ENCODE measurements at regions not wholly inside any gene's neighbourhood (a gene's known extent, or its start where the extent isn't known, plus 50 kb on each side); places are given as distances from the start of the nearest gene placed in this dataset.

DNA sequence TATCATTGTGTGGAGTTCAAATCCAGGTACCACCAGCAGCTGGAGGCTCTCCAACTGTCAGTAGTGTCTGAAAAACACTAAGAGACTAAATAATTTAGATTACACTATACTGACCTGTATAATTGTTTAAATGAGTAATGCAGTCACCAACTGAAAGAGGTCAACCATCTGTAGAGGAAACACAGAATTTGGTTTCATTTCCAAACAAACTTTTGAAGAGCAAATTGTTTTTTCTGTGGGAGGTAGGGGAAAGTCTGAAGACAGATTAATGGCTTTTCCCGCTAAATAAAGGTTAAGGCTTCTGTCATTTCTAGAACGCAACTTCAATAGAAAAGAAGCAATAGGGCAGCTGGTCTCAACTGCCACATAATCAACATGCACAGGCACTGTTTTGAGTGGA is 462.6 kb downstream of the PRKD1 start:
- DNase-seq (ENCODE audit: low read depth): no peak
- TF ChIP-seq CTCF (IDR thresholded peaks at IDR 0.05; ENCODE audit: low read depth, low read length, missing control alignments): no peak
- in situ Hi-C loops (cut with HindIII; ENCODE audit: low sequenced_read_pairs): no loop called here
- no peak overlapping the region for H3K4me3 ChIP-seq (ENCODE audit: low read depth, low read length)

GRCh38 chr14:29475641-29476040 is 452.0 kb downstream of the PRKD1 start:
- TF ChIP-seq CTCF (IDR thresholded peaks at IDR 0.05; ENCODE audit: low read depth, low read length, missing control alignments): no peak
- no peak for DNase-seq (ENCODE audit: low read depth)
- H3K4me3 ChIP-seq (ENCODE audit: low read depth, low read length): no peak overlapping the region
- in situ Hi-C loops (cut with HindIII; ENCODE audit: low sequenced_read_pairs): no loop called here

DNA sequence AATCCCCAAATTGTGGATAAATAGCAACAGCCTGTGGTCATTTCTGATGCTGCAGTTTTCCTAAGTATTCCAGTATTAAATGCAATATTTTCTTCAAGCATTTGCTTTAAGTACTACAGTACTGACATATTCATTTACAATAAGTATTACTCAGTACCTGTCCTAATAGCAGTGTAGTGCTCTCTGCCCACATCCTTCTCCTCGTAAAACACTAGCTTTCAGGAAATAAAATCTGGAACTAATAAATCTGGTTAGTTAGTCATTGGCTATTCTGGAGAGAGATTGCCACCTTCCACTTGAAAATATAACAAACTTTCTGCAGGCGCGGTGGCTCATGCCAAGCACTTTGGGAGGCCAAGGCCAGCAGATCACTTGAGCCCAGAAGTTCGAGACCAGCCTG is 441.5 kb downstream of the PRKD1 start:
- no peak for DNase-seq (ENCODE audit: low read depth)
- peak; percentile 10 for TF ChIP-seq CTCF (IDR thresholded peaks at IDR 0.05; ENCODE audit: low read depth, low read length, missing control alignments)
- no peak overlapping the region for H3K4me3 ChIP-seq (ENCODE audit: low read depth, low read length)
- in situ Hi-C loops (cut with HindIII; ENCODE audit: low sequenced_read_pairs): no loop called here

GRCh38 chr14:29489911-29490425 is 437.7 kb downstream of the PRKD1 start:
- in situ Hi-C loops (cut with HindIII; ENCODE audit: low sequenced_read_pairs): no loop called here
- no peak for DNase-seq (ENCODE audit: low read depth)
- TF ChIP-seq CTCF (IDR thresholded peaks at IDR 0.05; ENCODE audit: low read depth, low read length, missing control alignments): no peak
- no peak overlapping the region for H3K4me3 ChIP-seq (ENCODE audit: low read depth, low read length)

DNA sequence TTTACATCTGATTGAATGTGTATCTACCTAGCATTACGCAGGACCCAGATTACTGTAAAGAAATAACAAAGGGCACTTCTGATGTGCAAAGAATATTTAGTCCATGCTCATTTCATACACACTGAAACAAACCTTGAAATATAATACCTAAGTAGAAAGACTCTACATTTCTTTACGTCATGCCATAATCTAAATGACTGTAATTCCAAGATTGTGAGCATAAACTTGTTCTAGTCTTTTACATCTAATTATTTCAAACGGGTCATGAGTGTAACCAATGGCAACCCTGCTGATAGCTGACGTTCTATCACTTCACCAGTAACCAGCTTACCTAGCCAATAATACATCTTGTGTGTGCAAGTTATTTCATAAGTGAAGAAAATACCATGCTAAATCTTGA is 433.8 kb downstream of the PRKD1 start:
- in situ Hi-C loops (cut with HindIII; ENCODE audit: low sequenced_read_pairs): no loop called here
- no peak for TF ChIP-seq CTCF (IDR thresholded peaks at IDR 0.05; ENCODE audit: low read depth, low read length, missing control alignments)
- no peak for DNase-seq (ENCODE audit: low read depth)

GRCh38 chr14:29494312-29494711 is 433.3 kb downstream of the PRKD1 start:
- DNase-seq (ENCODE audit: low read depth): no peak
- no peak overlapping the region for H3K4me3 ChIP-seq (ENCODE audit: low read depth, low read length)
- in situ Hi-C loops (cut with HindIII; ENCODE audit: low sequenced_read_pairs): no loop called here
- TF ChIP-seq CTCF (IDR thresholded peaks at IDR 0.05; ENCODE audit: low read depth, low read length, missing control alignments): no peak

More for the DNA sequence above, 433.8 kb downstream of the PRKD1 start:
- H3K4me3 ChIP-seq (ENCODE audit: low read depth, low read length): no peak overlapping the region

DNA sequence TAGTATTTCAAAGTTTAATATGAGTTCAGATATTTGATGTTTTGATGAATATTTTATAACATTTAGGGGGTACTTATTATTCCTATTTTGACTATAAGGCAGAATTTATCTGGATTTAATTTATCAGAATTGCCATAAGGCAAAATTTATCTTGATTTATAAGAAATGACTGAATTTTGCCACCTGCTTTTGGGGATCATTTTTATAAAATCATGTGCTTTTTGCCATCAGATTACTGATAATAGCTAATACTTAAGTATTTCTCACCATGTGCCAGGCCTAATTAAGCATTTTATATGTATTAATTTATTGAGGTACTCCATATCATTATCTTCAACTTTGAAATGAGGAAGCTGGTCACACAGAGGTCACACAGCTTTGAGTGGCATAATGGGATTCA is 423.7 kb downstream of the PRKD1 start:
- no peak for DNase-seq (ENCODE audit: low read depth)
- H3K4me3 ChIP-seq (ENCODE audit: low read depth, low read length): no peak overlapping the region
- TF ChIP-seq CTCF (IDR thresholded peaks at IDR 0.05; ENCODE audit: low read depth, low read length, missing control alignments): no peak
- in situ Hi-C loops (cut with HindIII; ENCODE audit: low sequenced_read_pairs): no loop called here

Data from astrocyte of the cerebellum (primary cell).